ENCODE measurements at regions not wholly inside any gene's neighbourhood (a gene's known extent, or its start where the extent isn't known, plus 50 kb on each side); places are given as distances from the start of the nearest gene placed in this dataset.

DNA sequence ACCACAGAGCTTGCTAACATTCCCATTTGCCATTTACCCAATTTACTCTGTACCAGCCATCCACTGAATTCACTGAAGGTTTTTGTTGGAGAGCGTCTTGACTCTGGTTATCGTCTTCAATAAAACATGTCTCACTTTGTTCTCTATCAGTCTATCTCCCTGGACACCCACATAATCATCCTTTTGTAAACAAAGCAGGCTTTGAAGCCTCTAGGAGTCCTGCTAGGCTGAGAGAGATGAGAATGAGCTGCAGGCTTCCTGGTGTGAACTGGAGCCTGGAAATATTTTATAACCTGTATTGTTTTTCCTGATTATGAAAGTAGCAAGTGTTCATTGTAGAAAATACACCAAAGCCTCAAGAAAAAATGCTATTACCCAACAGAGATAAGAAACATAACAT, 140.6 kb upstream of the ZNF366 start:
- no peak overlapping the region for H3K18ac ChIP-seq (ENCODE audit: extremely low read depth, low read length)

More for the DNA sequence above, 140.6 kb upstream of the ZNF366 start:
- ChIA-PET POLR2A (ENCODE audit: partially characterized antibody) (no interaction called here), CTCF (ENCODE audit: partially characterized antibody) (no interaction called here)
- no peak overlapping the region for H3K9ac ChIP-seq (replicated peaks in 1 of 4; ENCODE audit: extremely low read depth in 1 of 4, low read depth in 3 of 4, low read length in 3 of 4)
- FAIRE-seq = no peak
- no peak overlapping the region for H3K4me2 ChIP-seq (ENCODE audit: insufficient read depth in 1 of 2, low read depth in 2 of 2, low read length in 2 of 2)
- H3K79me2 ChIP-seq (ENCODE audit: control insufficient read depth in 1 of 2, insufficient read depth in 2 of 2, low read length in 2 of 2) = no peaks in the 10 kb centered on the region
- H3K4me3 ChIP-seq (ENCODE audit: extremely low read depth in 1 of 4, insufficient read depth in 2 of 4, low read depth in 3 of 4, low read length in 4 of 4) = no peak overlapping the region
- H4K20me1 ChIP-seq (replicated peaks in 1 of 2; ENCODE audit: control insufficient read depth in 1 of 2, insufficient read depth in 2 of 2, low read length in 2 of 2) = no peaks in the 10 kb centered on the region
- TF ChIP-seq MAFK (IDR thresholded peaks at IDR 0.05; ENCODE audit: low read depth, low read length) = no peak
- TF ChIP-seq NRF1 (IDR thresholded peaks at IDR 0.05; ENCODE audit: low read depth, low read length) = no peak
- TF ChIP-seq TCF12 (IDR thresholded peaks at IDR 0.05; ENCODE audit: low read depth, low read length) = no peak
- TF ChIP-seq EP300 (IDR thresholded peaks at IDR 0.05; ENCODE audit: borderline replicate concordance in 1 of 2, low read depth in 2 of 2, low read length in 2 of 2) = no peak
- TF ChIP-seq JUN (IDR thresholded peaks at IDR 0.05; ENCODE audit: low read depth, low read length) = no peak
- no peak for TF ChIP-seq E2F6 (IDR thresholded peaks at IDR 0.05)
- TF ChIP-seq, protein P1, sequence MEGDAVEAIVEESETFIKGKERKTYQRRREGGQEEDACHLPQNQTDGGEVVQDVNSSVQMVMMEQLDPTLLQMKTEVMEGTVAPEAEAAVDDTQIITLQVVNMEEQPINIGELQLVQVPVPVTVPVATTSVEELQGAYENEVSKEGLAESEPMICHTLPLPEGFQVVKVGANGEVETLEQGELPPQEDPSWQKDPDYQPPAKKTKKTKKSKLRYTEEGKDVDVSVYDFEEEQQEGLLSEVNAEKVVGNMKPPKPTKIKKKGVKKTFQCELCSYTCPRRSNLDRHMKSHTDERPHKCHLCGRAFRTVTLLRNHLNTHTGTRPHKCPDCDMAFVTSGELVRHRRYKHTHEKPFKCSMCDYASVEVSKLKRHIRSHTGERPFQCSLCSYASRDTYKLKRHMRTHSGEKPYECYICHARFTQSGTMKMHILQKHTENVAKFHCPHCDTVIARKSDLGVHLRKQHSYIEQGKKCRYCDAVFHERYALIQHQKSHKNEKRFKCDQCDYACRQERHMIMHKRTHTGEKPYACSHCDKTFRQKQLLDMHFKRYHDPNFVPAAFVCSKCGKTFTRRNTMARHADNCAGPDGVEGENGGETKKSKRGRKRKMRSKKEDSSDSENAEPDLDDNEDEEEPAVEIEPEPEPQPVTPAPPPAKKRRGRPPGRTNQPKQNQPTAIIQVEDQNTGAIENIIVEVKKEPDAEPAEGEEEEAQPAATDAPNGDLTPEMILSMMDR (IDR thresholded peaks at IDR 0.05; ENCODE audit: control extremely low read depth in 1 of 3, insufficient read depth in 1 of 3, low read depth in 1 of 3, low read length in 3 of 3) = no peak
- no peak for TF ChIP-seq SP2 (IDR thresholded peaks at IDR 0.05; ENCODE audit: low read length)
- no peak for TF ChIP-seq CTBP2 (IDR thresholded peaks at IDR 0.05; ENCODE audit: borderline replicate concordance, insufficient read depth, insufficient read length, low read length)
- H2AFZ ChIP-seq (ENCODE audit: low read length) = no peak overlapping the region
- no peak overlapping the region for H3K56ac ChIP-seq (replicated peaks; ENCODE audit: insufficient read length, low read depth, low read length)
- H3K27ac ChIP-seq (ENCODE audit: low read depth, low read length) = no peak overlapping the region
- H3K14ac ChIP-seq (ENCODE audit: insufficient read length) = no peak overlapping the region
- H2BK15ac ChIP-seq (ENCODE audit: low read length) = no peak overlapping the region
- H4K5ac ChIP-seq (ENCODE audit: insufficient read length, low read depth, low read length) = no peak overlapping the region
- H2BK12ac ChIP-seq (ENCODE audit: low read depth, low read length) = no peak overlapping the region
- no peak overlapping the region for H3K4ac ChIP-seq (replicated peaks; ENCODE audit: insufficient read length, low read depth, low read length)
- DNase-seq (ENCODE audit: low read depth in 1 of 2, low spot score in 2 of 2) = no peak
- no peaks in the 10 kb centered on the region for H3K9me3 ChIP-seq (ENCODE audit: insufficient read depth in 2 of 2, low read depth in 1 of 2, low read length in 1 of 2)
- H3K27me3 ChIP-seq (replicated peaks in 1 of 4; ENCODE audit: control insufficient read depth in 3 of 4, extremely low read depth in 1 of 4, insufficient read depth in 3 of 4, low read length in 3 of 4) = no peaks in the 10 kb centered on the region
- H3K23ac ChIP-seq (ENCODE audit: insufficient read length) = no peak overlapping the region
- H4K8ac ChIP-seq (ENCODE audit: extremely low read depth, insufficient read depth, low read length) = no peak overlapping the region
- H2BK120ac ChIP-seq (replicated peaks; ENCODE audit: low read depth, low read length) = no peak overlapping the region
- no peaks in the 10 kb centered on the region for H3K4me1 ChIP-seq (replicated peaks in 1 of 4; ENCODE audit: control insufficient read depth in 3 of 4, insufficient read depth in 4 of 4, low read length in 3 of 4)
- H3K36me3 ChIP-seq (ENCODE audit: control insufficient read depth in 2 of 4, insufficient read depth in 4 of 4, low read length in 3 of 4) = no peaks in the 10 kb centered on the region
- no peaks in the 10 kb centered on the region for H3K79me1 ChIP-seq (ENCODE audit: low read depth, low read length)
- H4K91ac ChIP-seq (replicated peaks; ENCODE audit: insufficient read length, low read length) = no peak overlapping the region
- H2BK20ac ChIP-seq (ENCODE audit: low read length) = no peak overlapping the region
- WGBS, 2 experiments (ENCODE audit: extremely low coverage in 1 of 2, insufficient coverage in 1 of 2, insufficient read length in 1 of 2, insufficient replicate concordance in 2 of 2, low coverage in 1 of 2, low lambda C conversion rate in 2 of 2, missing lambda C conversion rate in 1 of 2) = 95% methylated on average over 2 of the region's 2 CpGs; no CpG with 5 or more reads in 1 of the 2 experiments
- no peak overlapping the region for H2AK5ac ChIP-seq (ENCODE audit: low read depth, low read length)
- H2BK5ac ChIP-seq (ENCODE audit: low read depth, low read length) = no peak overlapping the region
- H3K23me2 ChIP-seq (ENCODE audit: low read depth, low read length) = no peaks in the 10 kb centered on the region

Data from H1 (cell line).